HFFc6 (cell line): ENCODE measurements at regions not wholly inside any gene's neighbourhood (a gene's known extent, or its start where the extent isn't known, plus 50 kb on each side); places are given as distances from the start of the nearest gene placed in this dataset.

Experiments
- DNase-seq: peaks from one replicate; pipeline ENCODE4 v3.0.0-alpha.2; 2018
- H3K27ac Mint-ChIP-seq: 2 replicates; pipeline ENCODE4 v1.8.0; 2020; ENCODE audit warnings: mild to moderate bottlenecking, mixed read lengths
- H3K27me3 Mint-ChIP-seq: 2 replicates; pipeline ENCODE4 v1.8.0; 2021; ENCODE audit warnings: mild to moderate bottlenecking, moderate library complexity, mixed read lengths; ENCODE audit not compliant: insufficient read depth
- H3K36me3 Mint-ChIP-seq: 2 replicates; pipeline ENCODE4 v1.8.0; 2021; ENCODE audit warnings: low read depth, mixed read lengths
- H3K4me1 Mint-ChIP-seq: 2 replicates; pipeline ENCODE4 v1.8.0; 2020; ENCODE audit warnings: low read depth, mixed read lengths
- H3K4me3 Mint-ChIP-seq: 2 replicates; pipeline ENCODE4 v1.8.0; 2020; ENCODE audit warnings: mild to moderate bottlenecking, moderate library complexity, mixed read lengths
- H3K9me3 Mint-ChIP-seq: 2 replicates; pipeline ENCODE4 v1.8.0; 2020; ENCODE audit warnings: mild to moderate bottlenecking, mixed read lengths
- CTCF ChIP-seq: fragments of 200-600 bp; sonication (generic); IDR thresholded peaks from 2 replicates; pipeline ENCODE4 v1.5.0; 2021; ENCODE audit warnings: antibody characterized with exemption, mild to moderate bottlenecking

DNA sequence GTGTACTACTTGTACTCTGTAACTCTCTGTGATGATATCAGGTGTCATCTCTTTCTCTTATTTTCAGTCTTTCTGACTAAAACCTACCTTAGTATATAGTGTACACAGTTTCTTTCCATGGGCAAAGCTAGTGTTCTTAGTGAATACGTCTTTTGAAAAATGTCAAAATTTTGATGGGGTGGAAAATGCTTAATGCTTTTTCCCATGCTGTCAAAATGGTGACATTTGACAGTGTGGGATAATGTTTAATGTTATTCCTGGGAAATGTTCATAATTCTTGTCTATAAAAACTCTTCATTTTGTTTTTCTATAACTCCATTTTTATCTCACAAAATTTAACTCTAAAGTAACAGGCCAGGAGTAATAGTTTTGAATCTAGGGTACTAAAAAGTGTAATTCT lies 742.7 kb upstream of the FOXG1 start:
- Mint-ChIP-seq H3K27ac (no peak overlapping the region), H3K9me3 (peaks cover 43% of the 10 kb centered on the region), H3K27me3 (no peaks in the 10 kb centered on the region), H3K36me3 (no peaks in the 10 kb centered on the region), H3K4me3 (no peak overlapping the region), H3K4me1 (no peaks in the 10 kb centered on the region)
- TF ChIP-seq CTCF, result no peak
- no peak for DNase-seq

- no peak overlapping the region for H3K4me3 Mint-ChIP-seq
- no peak for TF ChIP-seq CTCF
- peaks cover 62% of the 10 kb centered on the region for H3K9me3 Mint-ChIP-seq
- DNase-seq, result no peak
- H3K27me3 Mint-ChIP-seq, result no peaks in the 10 kb centered on the region; the same call in 1 of the 2 replicates
- H3K4me1 Mint-ChIP-seq, result no peaks in the 10 kb centered on the region
- no peak overlapping the region for H3K27ac Mint-ChIP-seq
- H3K36me3 Mint-ChIP-seq, result no peaks in the 10 kb centered on the region; the same call in 1 of the 2 replicates
These were observed 714.3 kb upstream of the FOXG1 start for GRCh38 chr14:28052251-28052650.

- peaks cover 51% of the 10 kb centered on the region for H3K9me3 Mint-ChIP-seq
- H3K4me3 Mint-ChIP-seq, result no peak overlapping the region
- no peaks in the 10 kb centered on the region for H3K27me3 Mint-ChIP-seq
- no peak overlapping the region for H3K27ac Mint-ChIP-seq
- H3K4me1 Mint-ChIP-seq, result no peaks in the 10 kb centered on the region
- no peak for DNase-seq
- no peaks in the 10 kb centered on the region; the same call in 1 of the 2 replicates for H3K36me3 Mint-ChIP-seq
- TF ChIP-seq CTCF, result no peak
These were observed 711.6 kb upstream of the FOXG1 start for GRCh38 chr14:28055008-28055407.

DNA sequence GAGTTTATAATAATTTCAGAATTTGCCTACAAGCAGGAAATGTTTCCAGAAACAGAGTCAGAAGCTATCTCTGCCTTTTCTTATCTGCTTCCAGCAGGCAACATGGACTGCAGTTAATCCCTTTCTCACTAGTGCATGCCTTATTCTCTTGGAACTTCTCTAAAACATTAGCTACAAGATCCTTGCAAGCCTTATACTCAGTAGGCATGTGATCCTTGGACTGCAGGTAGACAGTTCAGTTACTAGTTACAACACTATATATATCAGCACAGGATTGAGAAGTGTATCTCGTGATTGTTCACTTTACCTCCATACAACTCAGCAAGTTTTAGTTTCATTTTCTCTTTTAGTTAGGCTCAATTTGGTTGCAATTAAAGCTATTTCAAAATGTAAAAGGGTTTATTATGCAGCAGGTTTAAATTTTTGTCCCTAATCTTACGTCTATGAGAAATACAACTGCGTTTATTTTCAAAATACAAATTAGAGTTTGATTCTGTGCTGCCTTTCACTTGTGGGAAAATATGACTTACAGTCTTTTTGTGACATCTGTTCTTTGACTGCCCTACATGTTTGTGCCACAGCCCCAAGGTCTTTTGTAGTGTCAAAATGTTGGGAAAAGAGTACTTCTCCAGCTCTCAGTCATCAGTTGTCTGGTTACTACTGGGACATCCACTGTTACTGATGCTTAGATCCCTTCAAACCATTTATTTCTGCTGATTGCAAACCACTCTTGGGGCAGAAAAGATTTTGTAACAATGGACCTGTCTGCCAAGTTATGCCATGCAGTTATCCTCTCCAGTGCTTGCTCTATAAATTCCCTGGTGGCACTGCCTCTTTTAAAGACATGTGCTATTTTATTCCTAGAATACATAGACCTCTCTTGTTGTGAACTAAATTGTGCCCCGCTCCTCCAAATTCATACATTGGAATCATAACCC lies 709.0 kb upstream of the FOXG1 start:
- no peaks in the 10 kb centered on the region for H3K27me3 Mint-ChIP-seq
- no peak overlapping the region for H3K27ac Mint-ChIP-seq
- peaks cover 4% of the 10 kb centered on the region; the same call in 1 of the 2 replicates for H3K36me3 Mint-ChIP-seq

DNA sequence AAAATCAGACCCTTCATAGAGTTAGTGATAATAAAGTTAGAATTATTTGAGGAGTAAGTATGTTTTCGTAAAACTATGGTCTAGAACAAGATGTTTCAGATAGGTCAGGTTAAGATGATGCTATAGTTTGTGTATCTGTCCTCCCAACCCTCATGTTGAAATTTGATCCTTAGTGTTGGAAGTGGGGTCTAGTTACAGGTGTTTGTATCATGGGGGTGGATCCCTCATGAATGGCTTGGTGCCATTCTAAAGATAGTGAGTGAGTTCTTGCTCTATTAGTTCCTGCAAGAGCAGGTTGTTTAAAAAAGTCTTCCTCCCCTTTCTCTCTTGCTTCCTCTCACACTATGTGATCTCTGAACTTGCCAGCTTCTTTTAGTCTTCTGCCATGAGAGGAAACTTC lies 707.3 kb upstream of the FOXG1 start:
- no peak overlapping the region for H3K27ac Mint-ChIP-seq
- no peaks in the 10 kb centered on the region for H3K27me3 Mint-ChIP-seq
- DNase-seq, result no peak

More for the DNA sequence above, 709.0 kb upstream of the FOXG1 start:
- DNase-seq, result no peak
- H3K4me3 Mint-ChIP-seq, result no peak overlapping the region
- no peak for TF ChIP-seq CTCF
- no peaks in the 10 kb centered on the region for H3K4me1 Mint-ChIP-seq
- peaks cover 61% of the 10 kb centered on the region for H3K9me3 Mint-ChIP-seq

More for the DNA sequence above, 707.3 kb upstream of the FOXG1 start:
- H3K4me3 Mint-ChIP-seq, result no peak overlapping the region
- H3K4me1 Mint-ChIP-seq, result no peaks in the 10 kb centered on the region
- H3K36me3 Mint-ChIP-seq, result peaks cover 4% of the 10 kb centered on the region; the same call in 1 of the 2 replicates
- TF ChIP-seq CTCF, result no peak
- peaks cover 63% of the 10 kb centered on the region for H3K9me3 Mint-ChIP-seq
